ENCODE measurements at regions not wholly inside any gene's neighbourhood (a gene's known extent, or its start where the extent isn't known, plus 50 kb on each side); places are given as distances from the start of the nearest gene placed in this dataset.
"Not testable (repeated sequence)": the region's sequence is repeated elsewhere in the genome, so short reads cannot be mapped to it uniquely, and the experiment has no call there.

DNA sequence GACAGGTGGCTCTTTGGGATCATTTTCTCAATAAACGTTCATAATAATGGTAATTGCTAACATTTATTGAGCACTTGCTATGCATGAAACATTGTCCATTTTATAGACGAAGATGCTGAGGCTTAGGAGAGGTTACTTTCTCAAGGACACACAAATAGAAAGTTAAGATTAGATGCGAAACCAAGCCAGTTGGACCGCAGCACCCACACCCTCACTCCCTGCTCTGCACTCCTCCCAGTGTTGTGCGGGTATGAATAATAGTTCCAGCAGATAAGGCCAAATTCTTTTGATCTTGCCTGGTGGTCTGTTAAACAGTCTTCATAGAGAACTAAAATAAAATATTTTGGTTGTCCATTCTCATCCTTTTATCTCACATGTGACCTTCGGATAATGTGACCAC, 85.0 kb upstream of the BEND4 start:
- POLR2A ChIA-PET: no interaction called here
- DNase-seq (ENCODE audit: extremely low spot score): no peak
- CTCF ChIA-PET: no interaction called here
- TF ChIP-seq, protein P1, sequence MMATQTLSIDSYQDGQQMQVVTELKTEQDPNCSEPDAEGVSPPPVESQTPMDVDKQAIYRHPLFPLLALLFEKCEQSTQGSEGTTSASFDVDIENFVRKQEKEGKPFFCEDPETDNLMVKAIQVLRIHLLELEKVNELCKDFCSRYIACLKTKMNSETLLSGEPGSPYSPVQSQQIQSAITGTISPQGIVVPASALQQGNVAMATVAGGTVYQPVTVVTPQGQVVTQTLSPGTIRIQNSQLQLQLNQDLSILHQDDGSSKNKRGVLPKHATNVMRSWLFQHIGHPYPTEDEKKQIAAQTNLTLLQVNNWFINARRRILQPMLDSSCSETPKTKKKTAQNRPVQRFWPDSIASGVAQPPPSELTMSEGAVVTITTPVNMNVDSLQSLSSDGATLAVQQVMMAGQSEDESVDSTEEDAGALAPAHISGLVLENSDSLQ (IDR thresholded peaks at IDR 0.05): no peak
- TF ChIP-seq FOXM1 (IDR thresholded peaks at IDR 0.05; ENCODE audit: borderline replicate concordance) (no peak), NFRKB (IDR thresholded peaks at IDR 0.05) (no peak), TARDBP (IDR thresholded peaks at IDR 0.05) (no peak), FOXA1 (IDR thresholded peaks at IDR 0.05) (no peak), HDGF (IDR thresholded peaks at IDR 0.05; ENCODE audit: borderline replicate concordance) (no peak), ARNT (IDR thresholded peaks at IDR 0.05) (no peak), ZNF384 (IDR thresholded peaks at IDR 0.05) (no peak), CTBP1 (IDR thresholded peaks at IDR 0.05; ENCODE audit: borderline replicate concordance) (no peak), ELF4 (IDR thresholded peaks at IDR 0.05) (no peak), FOXK2 (IDR thresholded peaks at IDR 0.05) (no peak)

DNA sequence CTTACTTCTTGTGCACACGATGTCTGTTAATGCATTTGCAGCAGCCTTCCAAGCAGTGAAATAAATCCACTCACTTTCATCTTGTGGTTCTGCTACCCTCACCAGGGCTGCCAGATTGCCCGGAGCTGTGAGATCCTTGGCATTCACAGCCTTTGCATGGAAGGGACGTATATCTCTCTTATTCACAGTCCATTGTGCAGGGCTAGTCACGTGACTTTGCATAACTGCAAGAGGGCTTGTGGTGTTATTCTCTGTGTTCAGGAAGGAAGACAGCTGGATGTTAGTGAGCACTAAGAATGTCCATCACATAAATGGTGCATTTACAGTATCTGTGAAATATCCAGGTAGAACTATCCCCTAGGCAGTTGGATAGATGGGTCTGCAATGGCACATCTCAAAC, 96.5 kb upstream of the BEND4 start:
- TF ChIP-seq LEF1 (IDR thresholded peaks at IDR 0.05; ENCODE audit: borderline replicate concordance): no peak
- TF ChIP-seq SP1 (IDR thresholded peaks at IDR 0.05): no peak
- TF ChIP-seq NFRKB (IDR thresholded peaks at IDR 0.05): no peak
- no peak for TF ChIP-seq ELF4 (IDR thresholded peaks at IDR 0.05)
- TF ChIP-seq SUZ12 (IDR thresholded peaks at IDR 0.05): no peak
- TF ChIP-seq ARNT (IDR thresholded peaks at IDR 0.05): no peak
- no peak for TF ChIP-seq FOXM1 (IDR thresholded peaks at IDR 0.05; ENCODE audit: borderline replicate concordance)
- no peak for TF ChIP-seq HDGF (IDR thresholded peaks at IDR 0.05; ENCODE audit: borderline replicate concordance)
- TF ChIP-seq FOXK2 (IDR thresholded peaks at IDR 0.05): no peak
- TF ChIP-seq BHLHE40 (IDR thresholded peaks at IDR 0.05; ENCODE audit: borderline replicate concordance): no peak
- no peak for TF ChIP-seq L3MBTL2 (conservative IDR thresholded peaks at IDR 0.05)
- no peak for TF ChIP-seq ZNF384 (IDR thresholded peaks at IDR 0.05)
- ChIA-PET CTCF (no interaction called here), POLR2A (no interaction called here)
- no peak for DNase-seq (ENCODE audit: extremely low spot score)

DNA sequence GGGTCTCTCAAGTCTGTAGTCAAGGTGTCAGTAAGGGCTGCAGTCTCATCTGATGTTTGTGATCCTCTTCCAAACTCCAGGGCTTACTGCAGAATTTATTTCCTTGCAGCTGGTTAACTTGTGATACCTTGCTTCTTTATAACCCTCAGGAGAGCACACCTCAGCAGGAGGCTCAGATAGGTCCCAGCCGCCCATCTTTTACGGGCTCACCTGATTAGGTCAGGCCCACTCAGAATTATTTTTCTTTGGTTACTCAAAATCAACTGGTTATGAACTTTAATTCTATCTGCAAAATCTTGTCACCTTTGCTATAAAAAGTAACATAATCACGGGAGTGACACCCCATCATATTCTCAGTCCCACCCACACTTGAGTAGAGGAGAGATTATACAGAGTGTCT, 99.9 kb upstream of the BEND4 start:
- ChIA-PET POLR2A (no interaction called here), CTCF (no interaction called here)
- no peak for TF ChIP-seq HDGF (IDR thresholded peaks at IDR 0.05; ENCODE audit: borderline replicate concordance)
- TF ChIP-seq ARNT (IDR thresholded peaks at IDR 0.05): no peak
- no peak for TF ChIP-seq FOXK2 (IDR thresholded peaks at IDR 0.05)
- TF ChIP-seq BHLHE40 (IDR thresholded peaks at IDR 0.05; ENCODE audit: borderline replicate concordance): no peak
- no peak for TF ChIP-seq TARDBP (IDR thresholded peaks at IDR 0.05)
- no peak for TF ChIP-seq CTBP1 (IDR thresholded peaks at IDR 0.05; ENCODE audit: borderline replicate concordance)
- no peak for TF ChIP-seq FOXM1 (IDR thresholded peaks at IDR 0.05; ENCODE audit: borderline replicate concordance)
- no peak for TF ChIP-seq LEF1 (IDR thresholded peaks at IDR 0.05; ENCODE audit: borderline replicate concordance)
- TF ChIP-seq ELF4 (IDR thresholded peaks at IDR 0.05): no peak
- TF ChIP-seq, protein P1 (IDR thresholded peaks at IDR 0.05): no peak
- no peak for TF ChIP-seq SP1 (IDR thresholded peaks at IDR 0.05)
- no peak for TF ChIP-seq NFRKB (IDR thresholded peaks at IDR 0.05)
- TF ChIP-seq L3MBTL2 (conservative IDR thresholded peaks at IDR 0.05): no peak
- TF ChIP-seq ZNF384 (IDR thresholded peaks at IDR 0.05): no peak
- no peak for TF ChIP-seq FOXA1 (IDR thresholded peaks at IDR 0.05)
- no peak for TF ChIP-seq SUZ12 (IDR thresholded peaks at IDR 0.05)
- DNase-seq (ENCODE audit: extremely low spot score): no peak

DNA sequence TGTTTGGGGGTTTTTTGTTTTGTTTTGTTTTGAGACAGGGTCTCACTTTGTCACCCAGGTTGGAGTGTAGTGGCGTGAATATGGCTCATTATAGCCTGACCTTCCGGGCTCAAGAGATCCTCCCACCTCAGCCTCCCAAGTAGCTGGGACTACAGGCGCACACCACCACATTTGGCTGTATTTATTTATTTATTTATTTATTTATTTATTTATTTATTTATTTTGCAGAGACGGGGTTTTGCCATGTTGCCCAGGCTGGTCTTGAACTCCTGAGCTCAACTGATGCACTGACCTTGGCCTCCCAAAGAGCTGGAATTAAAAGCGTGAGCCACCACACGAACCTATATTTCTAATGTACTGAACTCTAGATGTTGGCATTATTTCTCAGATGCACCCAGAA, 105.2 kb upstream of the BEND4 start:
- DNase-seq (ENCODE audit: extremely low spot score); CTCF ChIA-PET; POLR2A ChIA-PET: not testable (repeated sequence)

DNA sequence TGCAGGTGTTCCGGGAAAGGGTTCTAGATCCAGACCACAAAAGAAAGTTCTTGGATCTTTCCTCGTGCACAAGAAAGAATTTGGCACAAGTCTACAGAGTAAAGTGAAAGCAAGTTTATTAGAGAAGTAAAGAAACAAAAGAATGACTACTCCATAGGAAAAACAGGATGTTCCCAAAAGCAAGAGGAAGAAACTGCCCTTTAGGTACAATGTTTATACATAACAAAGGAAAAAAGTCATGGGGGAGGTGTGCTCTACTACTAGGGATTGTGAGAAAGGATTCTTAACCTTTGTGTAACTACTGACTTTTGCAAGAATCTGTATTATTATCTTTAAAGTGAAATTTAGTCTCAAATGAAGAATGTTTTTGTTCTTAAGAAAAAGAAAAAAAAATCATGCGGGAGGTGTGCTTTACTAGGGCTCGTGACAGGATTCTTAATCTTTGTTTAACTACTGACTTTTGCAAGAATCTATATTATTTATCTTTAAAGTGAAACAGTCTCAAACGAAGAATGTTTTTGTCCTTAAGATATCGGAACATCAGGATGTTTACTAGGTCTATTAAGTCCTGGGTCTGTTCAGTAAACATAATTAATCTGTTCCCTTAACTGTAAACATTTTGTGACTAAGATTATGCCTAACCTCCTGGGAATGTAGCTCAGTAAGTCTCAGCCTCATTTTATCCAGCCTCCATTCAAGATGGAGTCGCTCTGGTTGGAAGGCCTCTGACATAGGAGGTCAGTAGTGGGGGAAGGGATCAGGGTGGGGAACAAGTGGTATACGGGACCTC, 110.4 kb upstream of the BEND4 start:
- CTCF ChIA-PET: no interaction called here
- DNase-seq (ENCODE audit: extremely low spot score): no peak
- no peak for TF ChIP-seq BHLHE40 (IDR thresholded peaks at IDR 0.05; ENCODE audit: borderline replicate concordance)
- POLR2A ChIA-PET: no interaction called here

DNA sequence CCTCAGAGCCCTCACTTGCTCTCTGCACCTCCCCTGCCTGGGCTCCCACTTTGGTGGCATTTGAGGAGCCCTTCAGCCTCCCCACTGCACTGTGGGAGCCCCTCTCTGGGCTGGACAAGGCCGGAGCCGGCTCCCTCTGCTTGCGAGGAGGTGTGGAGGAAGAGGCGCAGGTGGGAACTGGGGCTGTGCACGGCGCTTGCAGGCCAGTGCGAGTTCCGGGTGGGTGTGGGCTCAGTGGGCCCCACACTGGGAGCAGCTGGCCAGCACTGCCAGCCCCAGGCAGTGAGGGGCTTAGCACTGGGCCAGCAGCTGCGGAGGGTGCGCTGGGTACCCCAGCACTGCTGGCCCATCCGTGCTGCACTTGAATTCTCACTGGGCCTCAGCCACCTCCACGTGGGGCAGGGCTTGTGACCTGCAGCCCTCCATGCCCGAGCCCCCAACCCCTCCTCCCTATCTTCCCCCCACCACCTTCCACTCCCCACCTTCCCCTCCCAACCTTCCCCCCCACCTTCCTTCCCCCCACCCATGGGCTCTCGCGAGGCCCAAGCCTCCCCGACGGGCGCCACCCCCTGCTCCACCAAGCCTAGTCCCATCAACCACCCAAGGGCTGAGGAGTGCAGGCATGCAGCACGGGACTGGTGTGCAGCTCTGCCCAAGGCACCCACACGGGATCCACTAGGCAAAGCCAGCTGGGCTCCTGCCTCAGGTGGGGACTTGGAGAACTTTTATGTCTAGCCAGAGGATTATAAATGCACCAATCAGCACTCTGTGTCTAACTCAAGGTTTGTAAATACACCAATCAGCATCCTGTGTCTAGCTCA, 113.5 kb upstream of the BEND4 start:
- TF ChIP-seq ARNT (IDR thresholded peaks at IDR 0.05) (no peak), ELF4 (IDR thresholded peaks at IDR 0.05) (no peak), CTBP1 (IDR thresholded peaks at IDR 0.05; ENCODE audit: borderline replicate concordance) (no peak)
- ChIA-PET POLR2A (no interaction called here), CTCF (no interaction called here)
- DNase-seq (ENCODE audit: extremely low spot score): no peak

DNA sequence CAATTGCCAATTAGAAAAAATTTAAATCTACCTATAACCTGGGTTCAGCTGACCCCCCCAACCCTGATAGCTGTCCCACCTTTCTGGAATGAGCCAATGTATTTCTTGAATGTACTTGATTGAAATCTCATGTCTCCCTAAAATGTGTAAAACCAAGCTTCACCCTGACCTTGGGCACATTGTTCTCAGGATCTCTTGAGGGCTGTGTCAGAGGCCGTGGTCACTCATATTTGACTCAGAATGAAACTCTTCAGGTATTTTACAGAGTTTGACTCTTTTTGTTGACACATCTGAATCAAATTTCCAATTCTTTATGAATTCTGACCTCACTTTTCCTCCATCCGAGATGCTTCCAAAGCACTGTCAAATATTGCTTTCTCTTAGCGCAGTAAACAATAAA, 115.3 kb upstream of the BEND4 start:
- TF ChIP-seq SP1 (IDR thresholded peaks at IDR 0.05) (no peak), ARNT (IDR thresholded peaks at IDR 0.05) (no peak), SUZ12 (IDR thresholded peaks at IDR 0.05) (no peak), TARDBP (IDR thresholded peaks at IDR 0.05) (no peak), HDGF (IDR thresholded peaks at IDR 0.05; ENCODE audit: borderline replicate concordance) (no peak), FOXA1 (IDR thresholded peaks at IDR 0.05) (no peak), L3MBTL2 (conservative IDR thresholded peaks at IDR 0.05) (no peak), FOXM1 (IDR thresholded peaks at IDR 0.05; ENCODE audit: borderline replicate concordance) (no peak), FOXK2 (IDR thresholded peaks at IDR 0.05) (no peak)
- CTCF ChIA-PET: no interaction called here

More for the DNA sequence above, 115.3 kb upstream of the BEND4 start:
- no peak for DNase-seq (ENCODE audit: extremely low spot score)
- POLR2A ChIA-PET: no interaction called here
